ENCODE measurements at regions not wholly inside any gene's neighbourhood (a gene's known extent, or its start where the extent isn't known, plus 50 kb on each side); places are given as distances from the start of the nearest gene placed in this dataset.

GRCh38 chr18:78765142-78765541 is 214.5 kb upstream of the SALL3 start:
- TF ChIP-seq CTCF (conservative IDR thresholded peaks at IDR 0.05; ENCODE audit: low read length) (no peak), EZH2phosphoT487 (IDR thresholded peaks at IDR 0.05; ENCODE audit: borderline replicate concordance, low read depth, low read length) (no peak)
